Stimulated activated CD8-positive, alpha-beta memory T cell treated with anti-CD3 and anti-CD28 coated beads, Interleukin-12 subunit alpha, Interleukin-12 subunit beta, amount 100 ng/mL, for 24 hours (primary cell): ENCODE measurements at regions not wholly inside any gene's neighbourhood (a gene's known extent, or its start where the extent isn't known, plus 50 kb on each side); places are given as distances from the start of the nearest gene placed in this dataset.
"Not testable (repeated sequence)": the region's sequence is repeated elsewhere in the genome, so short reads cannot be mapped to it uniquely, and the experiment has no call there.

ENCODE experiments used
- DNase-seq: peaks from one replicate; pipeline ENCODE4 v3.0.0-alpha.2; 2020; ENCODE audit errors: extremely low read depth

GRCh38 chr2:194395818-194396217 lies 1261.2 kb upstream of the SLC39A10 start:
- DNase-seq = no peak

GRCh38 chr2:194385376-194385775 lies 1271.7 kb upstream of the SLC39A10 start:
- no peak for DNase-seq

- no peak for DNase-seq
Measured at GRCh38 chr2:194383401-194383800, 1273.6 kb upstream of the SLC39A10 start.

DNA sequence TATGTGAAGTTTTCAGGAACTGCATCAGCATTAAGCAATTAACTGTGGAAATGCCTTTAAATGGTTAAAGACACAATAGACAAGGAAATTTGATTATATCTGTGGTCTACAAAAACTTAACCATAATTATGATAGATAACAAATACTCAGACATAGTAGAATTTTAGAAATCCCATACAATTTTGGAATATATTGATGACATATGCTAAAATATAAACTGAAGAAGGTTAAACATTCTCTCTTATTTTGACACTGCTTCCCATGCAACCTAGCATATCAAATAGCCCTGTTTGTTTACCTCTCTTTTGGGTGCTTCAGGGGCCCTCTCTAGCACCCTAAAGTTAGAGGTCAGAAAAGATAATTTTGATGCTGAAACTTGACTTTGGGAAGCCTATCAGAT lies 1274.8 kb upstream of the SLC39A10 start:
- no peak for DNase-seq

GRCh38 chr2:194380011-194380410 lies 1277.0 kb upstream of the SLC39A10 start:
- DNase-seq = no peak

DNA sequence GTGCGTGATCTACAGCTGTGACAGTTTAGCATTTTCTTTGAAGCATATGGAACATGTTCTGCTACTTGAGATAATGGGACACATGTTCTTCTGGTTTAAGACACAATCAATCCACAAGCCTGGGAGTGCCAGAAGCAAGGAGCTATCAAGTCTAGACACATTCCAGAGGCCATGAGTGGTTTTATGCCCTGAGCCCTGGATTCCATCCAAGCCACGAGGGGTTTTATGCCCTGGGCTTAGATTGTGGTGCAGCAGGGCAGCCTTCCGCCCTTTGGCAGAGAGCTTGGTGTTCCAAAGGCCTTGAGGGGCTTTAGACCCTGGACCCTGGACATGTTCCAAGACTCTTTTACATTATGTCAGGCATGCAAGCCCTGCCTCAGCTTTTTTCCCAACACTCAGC lies 1289.6 kb upstream of the SLC39A10 start:
- not testable (repeated sequence) for DNase-seq

- no peak for DNase-seq
Measured at GRCh38 chr2:194363878-194364277, 1293.1 kb upstream of the SLC39A10 start.

- DNase-seq = no peak
Measured at GRCh38 chr2:194363295-194363694, 1293.7 kb upstream of the SLC39A10 start.

GRCh38 chr2:194352505-194352904 lies 1304.5 kb upstream of the SLC39A10 start:
- no peak for DNase-seq

DNA sequence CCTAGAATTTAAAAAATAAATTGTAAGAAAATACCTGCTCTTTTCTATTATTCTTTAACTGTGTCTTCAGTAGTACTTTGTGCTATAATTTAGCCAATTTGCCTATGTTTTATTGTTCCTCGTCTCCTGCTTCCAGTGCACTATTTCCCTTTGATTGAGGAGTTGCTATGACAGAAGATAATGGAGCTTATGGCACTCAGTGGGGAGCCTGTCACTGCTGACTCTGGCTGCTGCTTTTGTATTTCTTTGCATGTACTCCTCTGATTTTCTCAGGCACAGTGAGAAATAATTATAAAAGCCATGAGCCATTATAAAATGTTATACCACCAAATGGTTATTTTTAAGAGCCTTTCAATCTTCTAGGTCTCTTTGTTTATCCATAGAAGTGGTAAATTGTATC lies 1310.8 kb upstream of the SLC39A10 start:
- no peak for DNase-seq

- no peak for DNase-seq
Measured at GRCh38 chr2:194345347-194345746, 1311.7 kb upstream of the SLC39A10 start.

- DNase-seq = no peak
Measured at GRCh38 chr2:194343167-194343566, 1313.9 kb upstream of the SLC39A10 start.

DNA sequence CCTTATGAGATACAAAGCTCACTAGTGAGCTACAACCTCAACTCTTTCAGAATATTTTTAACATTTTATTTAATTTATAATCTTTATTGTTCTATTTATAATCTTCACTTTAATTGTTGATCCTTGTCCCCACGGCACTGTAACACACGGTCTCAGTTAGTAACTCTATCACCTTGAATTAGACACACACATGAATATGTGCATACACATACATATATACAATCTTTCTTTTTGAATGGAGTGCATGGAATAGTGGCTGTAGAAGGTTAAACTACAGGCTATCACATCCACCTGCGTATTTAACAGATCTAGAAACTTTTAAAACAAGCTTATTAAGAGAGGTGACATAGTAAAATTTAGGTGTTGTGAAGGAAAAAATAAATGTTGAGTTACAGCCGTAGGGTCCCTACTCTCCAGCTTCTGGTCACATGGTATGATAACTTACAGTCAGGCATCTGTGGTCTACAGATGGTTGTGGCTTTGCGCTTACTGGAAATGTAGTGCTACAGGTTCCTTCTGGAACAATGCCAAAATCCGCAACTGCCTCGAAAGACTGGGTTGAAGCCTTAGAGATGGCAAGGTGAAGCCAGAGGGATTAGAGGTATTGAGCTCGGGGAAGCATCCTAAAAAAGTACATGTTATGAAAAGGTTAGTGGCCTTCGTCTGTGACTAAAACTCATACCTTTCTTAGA lies 1324.1 kb upstream of the SLC39A10 start:
- DNase-seq = no peak

GRCh38 chr2:194328456-194328855 lies 1328.6 kb upstream of the SLC39A10 start:
- DNase-seq = no peak

DNA sequence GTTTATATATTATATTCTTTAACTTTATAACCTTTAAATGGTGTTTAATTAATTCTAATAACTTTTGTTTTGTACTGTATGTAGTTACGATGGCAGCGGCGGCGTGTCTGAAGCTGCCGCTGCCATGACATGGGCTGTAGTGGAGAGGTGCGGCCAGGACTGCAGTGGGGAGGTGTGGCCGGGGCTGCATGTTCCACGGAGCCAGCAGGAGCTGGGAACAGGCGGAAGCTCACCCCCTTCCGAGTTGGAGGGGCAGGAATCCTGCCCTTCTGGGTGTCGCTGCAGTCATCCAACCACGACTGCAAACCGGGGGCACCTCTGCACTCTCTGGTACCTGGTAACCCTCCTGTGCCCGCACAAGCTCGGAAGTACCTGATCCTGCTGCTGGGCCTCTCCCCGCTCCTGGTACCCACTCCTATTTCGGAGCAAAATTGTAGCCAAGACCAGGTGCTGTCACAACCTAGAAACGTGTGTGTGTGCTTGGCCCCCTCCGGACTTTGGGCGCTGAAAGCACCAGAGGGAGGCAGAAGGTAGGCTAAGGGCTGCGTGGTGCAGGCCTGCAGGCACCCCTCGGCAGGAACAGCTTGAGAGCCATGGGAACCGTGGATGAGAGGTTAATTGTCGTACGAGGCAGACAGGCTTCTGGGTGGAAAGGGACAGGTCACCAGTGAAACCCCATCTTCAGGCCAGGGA lies 1329.7 kb upstream of the SLC39A10 start:
- no peak for DNase-seq

GRCh38 chr2:194323740-194324139 lies 1333.3 kb upstream of the SLC39A10 start:
- no peak for DNase-seq

DNA sequence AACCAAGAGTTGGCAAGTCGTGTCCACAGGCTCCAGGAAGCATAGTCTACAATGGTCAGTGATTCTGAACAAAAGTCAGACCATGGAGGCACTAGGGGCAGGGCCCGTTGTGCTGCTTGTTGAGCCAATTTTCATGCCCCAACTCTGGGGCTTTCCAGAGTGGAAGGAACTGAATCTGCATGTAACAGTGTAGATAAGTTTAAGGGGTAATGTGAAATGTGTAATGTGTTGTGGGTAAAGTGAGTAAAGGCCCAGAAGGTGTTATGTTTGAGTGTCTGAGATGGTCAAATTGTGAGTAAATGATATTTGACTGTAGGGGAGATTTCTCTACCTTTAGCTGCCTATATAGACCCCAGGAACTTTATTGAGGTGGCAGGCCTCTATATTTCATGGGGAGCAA lies 1336.5 kb upstream of the SLC39A10 start:
- DNase-seq = no peak

- DNase-seq = no peak
Measured at GRCh38 chr2:194319222-194319992, 1337.6 kb upstream of the SLC39A10 start.

GRCh38 chr2:194314042-194314441 lies 1343.0 kb upstream of the SLC39A10 start:
- DNase-seq = no peak

DNA sequence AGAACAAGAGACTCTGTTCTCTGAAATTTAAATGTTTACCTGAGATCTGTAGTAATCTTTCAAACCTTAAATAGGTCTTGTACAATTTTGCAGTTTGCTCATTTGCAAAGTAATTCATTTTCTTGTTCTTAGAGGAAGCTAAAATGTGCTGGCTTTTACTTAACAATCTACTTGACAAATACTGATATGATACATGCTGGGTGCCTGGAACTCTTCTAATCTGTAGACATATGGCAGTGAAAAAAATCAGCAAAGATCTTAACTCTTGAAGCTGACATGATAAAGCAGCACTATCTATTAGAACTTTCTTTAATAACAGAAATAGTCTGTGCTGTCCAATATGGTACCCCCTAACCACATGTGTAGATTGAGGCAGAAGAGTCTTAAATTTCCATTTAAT lies 1352.8 kb upstream of the SLC39A10 start:
- DNase-seq = no peak

DNA sequence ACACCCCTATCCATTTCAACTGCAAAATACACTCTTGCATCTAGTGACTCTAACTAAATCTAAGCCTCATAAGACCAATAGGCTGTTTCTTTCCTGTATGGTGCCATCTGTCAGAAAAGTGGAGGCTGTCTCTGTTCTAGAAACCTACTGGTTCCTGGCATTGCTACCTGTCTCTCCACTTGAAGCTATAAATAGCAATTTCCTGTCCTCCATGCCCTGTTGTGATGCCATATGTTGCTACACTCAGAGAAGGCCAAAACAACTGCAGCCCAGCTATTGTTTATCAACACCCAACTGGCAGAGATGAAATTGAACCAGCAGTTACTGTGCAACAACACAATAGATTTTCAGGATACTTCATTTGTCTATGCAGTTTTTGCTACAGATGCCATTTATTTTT lies 1355.1 kb upstream of the SLC39A10 start:
- DNase-seq = no peak

GRCh38 chr2:194294156-194294555 lies 1362.9 kb upstream of the SLC39A10 start:
- DNase-seq = no peak

DNA sequence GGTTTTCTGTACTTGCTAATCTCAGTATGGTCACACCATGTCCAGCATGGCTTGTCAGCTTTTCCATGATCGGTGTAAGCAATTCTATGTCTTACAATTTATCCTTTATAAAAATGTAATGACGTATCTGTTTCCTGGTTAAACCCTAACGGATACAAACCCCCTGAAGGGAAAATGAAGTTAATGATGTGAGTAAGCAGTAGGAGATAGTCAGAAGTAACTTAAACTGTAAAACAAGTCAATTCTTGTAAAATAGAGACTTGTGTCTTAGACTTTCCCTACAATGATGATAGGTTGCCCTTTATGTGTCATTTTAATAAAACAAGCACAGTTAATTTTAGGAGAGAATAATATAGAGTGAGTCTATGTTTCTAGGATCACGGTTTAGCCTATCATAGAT lies 1365.9 kb upstream of the SLC39A10 start:
- no peak for DNase-seq
